Hepatic stellate cell (primary cell): ENCODE measurements at regions not wholly inside any gene's neighbourhood (a gene's known extent, or its start where the extent isn't known, plus 50 kb on each side); places are given as distances from the start of the nearest gene placed in this dataset.
"Not testable (repeated sequence)": the region's sequence is repeated elsewhere in the genome, so short reads cannot be mapped to it uniquely, and the experiment has no call there.

Source experiments
- DNase-seq: peaks from one replicate; pipeline ENCODE4 v3.0.0; 2011; ENCODE audit warnings: low spot score

DNA sequence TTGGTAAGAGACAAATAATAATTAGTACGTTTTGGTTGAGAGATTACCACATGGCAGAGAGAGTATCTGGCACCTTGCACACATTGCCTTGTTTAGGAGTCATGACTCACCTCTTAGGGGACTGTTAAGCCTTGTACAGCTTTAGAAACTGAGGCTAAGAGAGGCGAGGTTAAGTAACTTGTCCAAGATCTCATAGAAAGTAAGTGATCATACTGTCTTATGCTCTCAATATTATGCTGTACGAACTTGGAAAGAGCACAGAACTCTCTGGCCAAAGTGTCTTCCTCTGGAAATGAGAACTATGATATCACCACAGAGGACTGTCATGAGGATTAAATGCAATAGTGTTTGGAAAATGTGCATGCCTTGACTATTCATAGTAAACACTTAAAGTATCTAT, 249.0 kb downstream of the UTRN start:
- no peak for DNase-seq

DNA sequence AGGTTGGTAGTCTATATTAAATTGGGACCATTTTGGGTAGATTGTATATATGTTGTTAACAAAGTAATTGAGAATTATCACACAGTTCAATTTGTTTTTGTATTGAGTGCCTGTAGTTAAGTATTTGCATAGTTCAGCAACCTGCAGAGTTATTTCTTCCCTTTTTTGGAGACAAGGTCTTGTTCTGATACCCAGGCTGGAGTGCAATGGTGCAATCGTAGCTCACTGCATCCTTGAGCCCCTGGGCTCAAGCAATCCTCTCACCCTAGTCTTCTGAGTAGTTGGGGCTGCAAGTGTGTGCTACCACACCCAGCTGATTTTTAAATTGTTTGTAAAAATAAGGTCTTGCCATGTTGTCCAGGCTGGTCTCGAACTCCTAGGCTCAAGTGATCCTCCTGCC, 250.5 kb downstream of the UTRN start:
- DNase-seq: no peak

DNA sequence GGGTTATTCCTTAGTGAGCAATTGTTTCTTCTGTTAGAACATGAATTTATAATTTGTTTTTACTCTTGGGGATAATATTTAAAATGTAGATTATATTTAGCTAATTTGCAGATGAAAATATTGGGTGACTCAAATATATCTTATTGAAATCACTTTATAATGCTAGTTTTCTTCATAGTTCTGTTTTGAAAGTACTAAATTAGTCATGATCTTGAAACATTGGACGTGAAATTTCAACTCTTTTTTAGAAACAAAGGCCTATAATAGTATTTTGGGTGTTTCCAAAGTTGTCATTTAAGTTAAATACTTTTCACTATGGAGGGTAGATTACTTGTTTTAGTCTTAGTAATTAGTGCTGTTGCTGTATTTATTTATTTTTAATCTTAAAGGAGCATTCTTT, 250.9 kb downstream of the UTRN start:
- no peak for DNase-seq

DNA sequence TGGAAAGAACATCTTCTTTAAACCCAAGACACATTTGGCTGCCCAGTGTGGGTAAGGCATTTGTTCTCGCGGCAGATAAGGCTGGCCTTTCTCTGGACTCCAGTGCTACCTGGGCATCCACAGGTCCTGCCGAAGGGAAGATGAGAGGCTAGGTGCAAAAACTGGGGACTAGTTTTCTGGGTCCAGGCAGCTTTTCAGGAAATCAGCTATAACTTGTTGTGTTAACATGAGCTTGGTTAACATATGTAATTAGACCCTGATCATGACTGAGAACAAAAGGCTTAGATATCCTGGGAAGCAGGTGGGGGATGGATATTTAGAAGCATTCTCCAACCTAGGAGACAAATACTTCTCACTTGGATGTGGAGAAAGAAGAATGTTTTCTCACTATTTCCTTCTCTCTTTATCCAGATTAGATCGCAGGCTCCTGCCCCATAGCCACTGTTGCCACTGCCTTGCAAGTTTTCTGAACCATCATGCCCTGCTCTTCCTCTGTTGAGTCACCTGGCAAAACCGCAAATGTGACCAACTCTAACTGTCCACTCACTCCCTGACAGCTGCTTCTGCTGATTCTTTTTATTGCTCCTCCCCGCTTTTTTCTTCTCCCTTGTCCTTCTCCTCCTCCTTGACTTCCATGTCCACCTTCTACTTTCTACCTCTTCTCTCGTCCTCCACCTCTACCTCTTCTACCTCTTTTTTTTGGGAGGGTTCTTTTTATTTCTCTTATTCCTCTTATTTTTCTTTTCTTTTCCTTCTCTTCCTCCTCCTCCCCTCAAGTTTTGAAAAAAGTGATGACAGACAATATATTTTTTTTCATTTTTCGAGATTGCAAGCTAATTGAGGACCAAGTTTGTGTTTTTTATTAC, 258.1 kb downstream of the UTRN start:
- DNase-seq: peak; percentile 10

DNA sequence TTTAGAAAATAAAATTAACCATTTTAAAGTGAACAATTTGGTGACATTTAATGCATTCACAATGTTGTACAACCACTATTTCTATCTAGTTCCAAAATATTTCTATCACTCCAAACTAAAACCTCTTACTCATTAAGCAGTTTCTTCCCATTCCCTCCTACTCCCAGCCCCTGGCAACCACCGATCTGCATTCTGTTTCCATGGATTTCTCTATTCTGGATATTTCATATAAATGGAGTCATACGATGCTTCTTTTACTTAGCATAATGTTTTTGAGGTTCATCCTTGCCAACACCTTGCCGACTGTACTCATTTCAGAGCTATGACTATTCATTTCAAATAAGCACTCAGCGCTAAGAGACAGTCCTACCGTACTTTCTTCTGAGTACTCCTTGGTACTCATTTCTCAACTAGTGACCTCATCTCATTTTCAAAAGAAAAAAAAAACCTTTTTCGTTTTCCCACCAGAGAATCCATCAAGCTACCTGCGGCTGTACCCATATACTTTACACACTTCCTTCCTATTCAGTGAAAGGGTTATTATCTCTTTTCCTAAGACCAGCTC, 259.2 kb downstream of the UTRN start:
- DNase-seq: no peak

DNA sequence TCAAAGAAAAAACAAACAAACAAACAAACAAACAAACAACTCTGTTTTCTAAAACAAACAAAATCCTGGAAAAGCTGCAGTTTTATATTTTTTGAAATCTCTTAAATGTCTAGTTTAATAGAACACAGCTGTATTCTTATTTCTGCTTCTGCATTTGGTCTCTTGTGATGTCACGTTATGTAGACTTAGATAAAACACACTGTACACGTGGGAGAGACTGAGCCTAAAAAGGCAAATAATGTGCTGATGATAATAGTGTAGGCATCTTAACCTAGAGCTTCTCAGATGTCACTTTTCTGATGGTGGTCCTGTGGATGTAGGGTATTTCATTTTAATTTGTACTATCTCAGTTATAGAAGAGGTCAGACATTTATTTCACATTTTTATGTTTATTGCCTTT, 261.7 kb downstream of the UTRN start:
- no peak for DNase-seq

DNA sequence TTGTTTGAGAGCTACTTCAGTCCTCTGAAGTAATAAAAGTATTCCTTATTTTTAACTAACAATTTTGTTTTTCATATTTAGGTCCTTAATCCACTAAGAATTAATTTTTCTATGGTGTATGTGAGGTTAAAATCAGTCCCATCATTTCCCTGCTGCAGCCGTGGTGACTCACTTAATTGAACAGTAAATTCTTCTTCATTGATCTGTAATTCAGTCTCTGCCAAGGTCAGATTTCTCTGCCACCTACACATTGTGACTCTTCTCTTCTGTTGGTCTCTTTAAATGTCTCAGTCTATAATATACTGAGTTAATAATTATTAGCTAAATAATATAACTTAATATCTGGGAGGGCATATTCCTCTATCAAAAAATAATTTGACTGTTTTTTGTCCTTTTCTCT, 262.3 kb downstream of the UTRN start:
- no peak for DNase-seq

DNA sequence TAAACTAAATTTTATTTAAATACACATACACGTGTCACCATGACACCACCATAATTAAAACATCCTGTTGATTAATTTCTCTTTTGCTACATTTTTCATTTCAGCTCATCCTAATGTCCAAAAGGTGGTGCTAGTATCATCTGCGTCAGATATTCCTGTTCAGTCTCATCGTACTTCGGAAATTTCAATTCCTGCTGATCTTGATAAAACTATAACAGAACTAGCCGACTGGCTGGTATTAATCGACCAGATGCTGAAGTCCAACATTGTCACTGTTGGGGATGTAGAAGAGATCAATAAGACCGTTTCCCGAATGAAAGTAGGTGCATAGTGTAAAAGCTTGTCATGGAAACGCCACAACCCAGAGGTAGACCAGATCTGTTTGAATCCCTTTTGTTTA, 263.4 kb downstream of the UTRN start:
- DNase-seq: no peak

DNA sequence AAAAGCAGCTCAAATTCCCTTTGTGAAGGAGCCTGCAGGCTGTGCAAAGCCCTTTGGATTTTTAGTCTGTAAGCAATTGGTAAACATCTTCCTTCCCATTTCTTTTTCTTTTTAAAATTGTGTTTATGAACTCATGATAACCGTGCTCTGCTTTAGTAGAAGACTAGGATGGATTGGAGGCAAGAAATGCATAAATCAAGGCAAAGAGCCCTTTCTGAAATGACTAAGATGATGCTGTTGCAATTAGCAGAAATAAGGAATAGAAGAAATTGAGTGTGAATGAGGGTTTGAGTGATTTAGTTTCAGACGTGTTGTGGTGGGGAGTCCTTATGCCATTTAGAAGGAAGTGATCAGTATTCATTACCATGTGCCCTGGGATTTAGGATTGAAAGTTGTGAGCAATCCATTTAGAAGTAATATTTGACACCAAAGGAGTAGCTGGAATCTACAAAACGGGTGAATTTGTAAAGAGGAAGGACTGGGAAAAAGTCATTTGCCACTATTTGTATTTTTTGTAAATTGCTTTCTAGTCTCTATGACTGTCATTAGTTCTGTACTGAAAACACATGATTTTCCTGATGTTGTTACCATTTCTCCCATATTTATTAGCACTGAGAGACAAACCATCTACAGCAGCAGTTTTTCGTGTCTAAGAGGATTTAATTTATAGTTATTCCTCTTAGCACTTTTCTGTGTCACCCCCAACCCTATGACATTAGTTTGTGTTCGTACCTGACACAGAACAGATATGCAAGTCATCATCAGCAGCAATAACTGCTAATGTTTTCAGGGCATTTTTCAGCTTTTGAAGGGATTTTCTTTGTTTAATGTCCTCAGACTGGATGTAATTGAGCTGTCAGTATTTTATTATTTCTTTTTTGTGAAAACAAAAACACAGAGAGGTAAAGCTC, 265.0 kb downstream of the UTRN start:
- DNase-seq: no peak

DNA sequence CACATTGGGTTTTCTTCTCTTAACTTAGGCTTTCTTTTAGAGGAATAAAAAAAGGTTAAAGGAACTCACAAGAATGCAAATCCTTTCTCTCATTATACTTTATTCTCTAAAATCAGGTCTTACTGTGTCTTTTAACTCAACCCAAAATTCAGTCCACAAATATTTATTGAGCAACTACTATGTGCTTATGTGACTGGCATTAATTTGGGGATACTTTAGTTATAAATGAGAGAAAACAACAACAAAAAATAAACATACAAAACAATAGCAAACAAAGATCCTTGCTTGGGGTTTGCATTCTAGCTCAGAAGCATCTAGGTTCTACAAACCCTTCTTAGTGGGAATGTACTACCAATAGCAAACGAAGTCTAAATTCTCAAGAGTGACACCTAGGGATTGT, 266.2 kb downstream of the UTRN start:
- DNase-seq: no peak

DNA sequence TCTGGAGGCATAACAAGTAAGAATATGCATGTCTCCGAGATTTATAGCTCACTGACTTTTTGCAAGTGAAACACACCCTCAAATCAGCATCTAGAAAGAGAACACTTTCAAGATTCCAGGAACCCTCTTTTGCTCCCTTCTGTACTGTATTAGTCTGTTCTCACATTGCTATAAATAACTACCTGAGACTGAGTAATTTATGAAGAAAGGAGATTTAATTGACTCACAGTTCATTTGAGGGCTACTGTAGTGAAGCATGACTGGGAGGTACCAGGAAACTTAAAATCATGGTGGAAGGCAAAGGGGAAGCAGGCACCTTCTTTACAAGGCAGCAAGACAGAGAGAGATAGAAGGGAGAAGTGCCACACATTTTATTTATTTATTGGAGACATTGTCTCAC, 269.9 kb downstream of the UTRN start:
- DNase-seq: no peak

DNA sequence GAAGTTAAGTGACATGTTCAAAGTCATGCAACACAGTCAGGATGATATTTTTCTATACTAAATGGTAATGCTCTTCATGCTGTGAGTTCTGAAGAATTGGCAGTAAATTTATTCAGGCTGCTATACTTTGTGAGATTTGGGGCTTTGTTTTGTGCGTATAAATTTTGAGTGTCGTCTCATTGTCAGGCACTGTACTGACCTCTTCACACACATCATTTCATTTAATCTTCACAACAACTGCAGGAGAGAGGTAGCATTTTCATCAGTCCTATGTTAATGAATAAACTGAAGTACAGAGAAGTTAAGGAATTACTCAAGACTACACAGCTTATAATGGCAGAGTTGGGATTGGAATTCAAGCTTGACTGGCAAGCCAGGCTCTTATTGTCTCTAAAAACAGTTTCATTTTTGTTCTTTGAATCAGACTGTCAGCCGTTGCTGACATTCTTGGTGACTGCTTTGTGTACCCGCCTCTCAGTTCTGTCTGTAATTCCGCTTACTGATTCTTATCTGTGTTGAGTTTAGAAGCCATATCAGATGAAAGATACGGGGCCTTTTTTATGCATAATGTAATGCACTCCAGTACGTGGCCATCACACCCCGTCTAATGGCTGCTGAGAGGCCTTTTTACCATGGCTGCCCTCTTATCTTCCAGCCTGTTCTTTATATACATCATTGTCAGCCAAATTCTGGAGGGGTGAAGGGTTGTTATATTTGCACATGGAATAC, 274.9 kb downstream of the UTRN start:
- peak; percentile 9 for DNase-seq

DNA sequence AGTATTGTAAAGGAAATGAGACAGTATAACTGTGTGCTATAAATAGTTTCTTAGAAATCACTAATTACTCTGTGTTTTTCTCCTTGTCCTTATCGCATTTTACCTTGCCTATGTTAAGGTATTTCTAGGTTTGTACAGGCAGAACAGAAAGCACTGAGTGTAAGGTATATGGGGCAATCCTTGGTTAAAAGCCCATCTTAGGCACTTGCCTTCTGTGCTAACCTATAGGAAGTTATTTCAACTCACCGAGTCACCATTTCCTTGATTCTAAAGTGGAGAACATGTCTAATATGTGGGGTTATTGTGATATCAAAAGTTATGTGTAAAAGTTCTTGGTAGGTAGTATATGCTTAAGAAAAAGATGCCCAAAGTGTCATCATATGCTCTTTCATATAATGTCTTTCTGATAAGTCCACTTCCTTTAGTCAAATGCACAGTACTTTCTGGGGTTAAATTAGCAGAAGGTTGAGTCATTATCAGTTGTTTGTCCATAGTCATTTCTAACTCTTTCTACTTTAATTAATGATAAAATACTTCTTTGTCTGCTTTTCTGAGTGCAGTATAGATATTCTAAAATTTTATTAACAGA, 276.4 kb downstream of the UTRN start:
- DNase-seq: no peak

DNA sequence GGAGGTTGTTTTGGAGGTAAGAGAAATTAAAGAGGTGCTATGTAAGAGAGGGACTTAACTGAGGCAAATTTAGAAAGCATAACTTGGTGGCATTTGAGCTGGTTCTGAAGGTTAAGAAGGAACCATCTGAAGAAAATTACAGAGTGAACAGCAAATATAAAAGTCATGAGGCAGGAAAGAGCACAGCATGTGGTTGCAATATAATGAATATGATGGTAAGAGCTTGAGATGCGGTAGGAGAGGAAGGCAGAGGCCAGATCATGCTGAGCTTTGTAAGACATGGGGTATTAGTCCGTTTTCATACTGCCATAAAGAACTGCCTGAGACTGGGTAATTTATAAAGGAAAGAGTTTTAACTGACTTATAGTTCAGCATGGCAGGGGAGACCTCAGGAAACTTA, 279.1 kb downstream of the UTRN start:
- DNase-seq: no peak

DNA sequence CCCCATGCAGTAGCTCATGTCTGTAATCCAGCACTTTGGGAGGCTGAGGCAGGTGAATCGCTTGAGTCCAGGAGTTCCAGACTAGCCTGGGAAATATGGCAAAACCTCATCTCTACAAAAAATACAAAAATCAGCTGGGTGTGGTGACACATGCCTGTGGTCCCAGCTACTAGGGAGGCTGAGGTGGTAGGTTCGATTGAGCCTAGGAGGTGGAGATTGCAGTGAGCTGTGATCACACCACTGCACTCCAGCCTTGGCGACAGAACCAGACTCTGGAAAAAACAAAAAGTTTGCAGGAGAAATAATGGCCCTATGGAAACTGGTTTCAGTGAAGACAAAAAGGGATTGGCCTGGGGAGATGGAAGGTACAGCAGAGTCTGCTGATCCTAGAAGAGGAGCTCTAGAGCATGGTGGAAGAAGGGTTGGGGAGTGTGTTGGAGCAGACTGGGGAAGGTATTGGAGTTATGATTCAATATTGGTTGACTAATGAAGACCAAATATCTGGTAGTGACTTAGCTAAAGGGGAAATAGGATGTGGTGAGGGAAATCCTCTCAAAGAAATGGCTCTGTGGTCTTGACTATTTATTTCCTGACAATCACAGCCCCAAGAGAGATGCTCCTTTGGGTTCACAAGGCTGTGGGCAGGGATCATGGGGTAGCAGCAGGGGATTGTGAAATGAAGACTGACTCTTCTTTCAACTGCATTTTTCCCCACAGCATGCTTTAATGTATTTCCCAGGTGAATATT, 281.9 kb downstream of the UTRN start:
- DNase-seq: no peak

DNA sequence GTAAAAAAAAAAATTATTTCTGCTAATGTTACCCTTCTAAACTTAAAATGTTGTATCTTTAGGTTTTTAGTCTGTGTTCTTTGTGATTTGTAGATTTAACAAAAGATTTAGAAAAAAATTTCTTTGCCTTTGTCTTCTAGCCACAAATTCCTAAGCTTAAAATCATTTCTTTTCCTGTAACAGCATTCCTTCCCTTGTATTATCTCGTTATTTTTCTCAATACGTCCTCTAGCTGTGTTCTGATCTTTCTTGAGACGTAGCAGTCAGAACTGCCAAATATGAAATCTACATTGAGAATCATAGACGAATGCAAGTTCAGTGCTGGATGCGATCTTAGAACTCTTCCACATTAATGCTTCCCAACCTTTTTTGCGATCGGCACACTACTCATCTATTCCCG, 283.1 kb downstream of the UTRN start:
- DNase-seq: no peak

DNA sequence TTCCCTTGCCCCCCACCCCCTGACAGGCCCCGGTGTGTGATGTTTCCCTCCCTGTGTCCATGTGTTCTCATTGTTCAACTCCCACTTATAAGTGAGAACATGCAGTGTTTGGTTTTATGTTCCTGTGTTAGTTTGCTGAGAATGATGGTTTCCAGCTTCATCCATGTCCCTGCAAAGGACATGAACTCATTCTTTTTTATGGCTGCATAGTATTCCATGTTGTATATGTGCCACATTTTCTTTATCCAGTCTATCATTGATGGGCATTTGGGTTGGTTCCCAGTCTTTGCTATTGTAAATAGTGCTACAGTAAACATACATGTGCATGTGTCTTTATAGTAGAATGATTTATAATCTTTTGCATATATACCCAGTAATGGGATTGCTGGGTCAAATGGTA, 287.4 kb downstream of the UTRN start:
- DNase-seq: not testable (repeated sequence)

DNA sequence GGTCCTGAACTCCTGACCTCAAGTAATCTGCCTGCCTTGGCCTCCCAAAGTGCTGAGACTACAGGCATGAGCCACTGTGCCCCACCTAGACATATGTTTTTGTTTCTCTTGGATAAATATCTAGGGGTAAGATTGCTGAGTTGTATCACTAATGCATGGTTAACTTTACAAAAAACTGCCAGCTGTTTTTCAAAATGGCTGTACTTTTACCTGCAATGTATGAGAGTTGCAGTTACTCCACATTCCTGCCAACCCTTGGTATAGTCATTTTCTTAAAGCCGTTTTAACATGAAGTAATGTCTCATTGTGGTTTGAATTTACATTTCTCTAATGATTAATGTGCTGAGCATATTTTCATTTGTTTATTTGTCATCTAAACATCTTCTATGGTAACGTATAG, 289.7 kb downstream of the UTRN start:
- DNase-seq: no peak

DNA sequence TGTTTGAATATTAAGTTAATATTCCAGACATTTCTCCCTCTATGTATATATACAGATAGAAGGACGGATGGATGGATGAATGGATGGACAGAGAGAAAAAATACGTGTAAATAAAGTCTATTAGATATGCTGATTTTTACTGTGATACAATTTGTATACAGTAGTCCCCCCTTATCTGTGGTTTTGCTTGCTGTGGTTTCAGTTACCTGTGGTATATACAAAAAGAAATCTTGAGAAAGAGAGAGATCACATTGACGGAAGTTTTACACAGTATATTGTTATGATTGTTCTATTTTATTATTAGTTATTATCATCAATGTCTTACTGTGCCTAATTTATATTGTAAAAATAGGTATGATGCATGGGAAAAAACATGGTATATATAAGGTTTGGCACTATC, 290.2 kb downstream of the UTRN start:
- DNase-seq: no peak

DNA sequence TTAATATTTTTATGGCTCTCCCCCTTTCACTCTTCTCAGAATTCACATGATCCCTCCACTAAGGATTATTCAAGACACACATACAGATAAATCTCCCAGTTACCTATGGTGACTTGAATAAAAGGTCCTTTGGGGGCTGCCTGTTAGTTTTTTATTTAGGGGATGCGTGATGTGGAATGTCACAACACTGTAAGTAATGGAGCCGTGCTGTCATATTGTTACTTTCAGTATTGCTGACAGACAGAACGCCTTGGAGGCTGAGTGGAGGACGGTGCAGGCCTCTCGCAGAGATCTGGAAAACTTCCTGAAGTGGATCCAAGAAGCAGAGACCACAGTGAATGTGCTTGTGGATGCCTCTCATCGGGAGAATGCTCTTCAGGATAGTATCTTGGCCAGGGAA, 291.7 kb downstream of the UTRN start:
- no peak for DNase-seq
